CD4-positive, alpha-beta T cell (primary cell): ENCODE measurements at regions not wholly inside any gene's neighbourhood (a gene's known extent, or its start where the extent isn't known, plus 50 kb on each side); places are given as distances from the start of the nearest gene placed in this dataset.
"Not testable (repeated sequence)": the region's sequence is repeated elsewhere in the genome, so short reads cannot be mapped to it uniquely, and the experiment has no call there.

Source experiments
- ATAC-seq: fragments of 200-7000 bp; cut with Tn5 transposase; one replicate; pipeline ENCODE4 v1.10.0; 2022; ENCODE audit warnings: mild to moderate bottlenecking; ENCODE audit not compliant: poor library complexity
- CTCF ChIA-PET: fragments of 350-600 bp; sonication (Branson Sonifier 250); formaldehyde crosslinking; loops from one replicate; lab custom pipeline; 2021; ENCODE audit warnings: antibody characterized with exemption, inconsistent platforms; lab: Charles Lee
- POLR2A ChIA-PET: fragments of 350-600 bp; sonication (Branson Sonifier 250); formaldehyde crosslinking; loops from one replicate; lab custom pipeline; 2021; ENCODE audit warnings: antibody characterized with exemption, inconsistent platforms; lab: Charles Lee
- DNase-seq, 14 experiments: peaks; one replicate each; pipeline ENCODE4 v3.0.0-alpha.2; 2013 to 2020; ENCODE audit warnings: mixed read lengths in 2 of 14
- H3K27ac ChIP-seq, 2 donors: one replicate each; pipeline versions ENCODE4 v1.5.1 to v1.7.0; 2013; ENCODE audit warnings: low read length in 2 of 2, low read depth in 1 of 2, mild to moderate bottlenecking in 1 of 2
- H3K27me3 ChIP-seq, 2 experiments: 1 replicate in 1 of 2; 2 replicates in 1 of 2; pipeline versions ENCODE4 v1.6.1 to v1.7.0; 2013; ENCODE audit warnings: low read length in 2 of 2, control low read depth in 1 of 2, mild to moderate bottlenecking in 1 of 2, moderate library complexity in 1 of 2; ENCODE audit not compliant: insufficient read depth in 2 of 2, control insufficient read depth in 1 of 2
- H3K36me3 ChIP-seq: one replicate; pipeline ENCODE4 v1.6.1; 2013; ENCODE audit warnings: low read length, control low read depth; ENCODE audit not compliant: insufficient read depth
- H3K4me1 ChIP-seq: one replicate; pipeline ENCODE4 v1.6.1; 2013; ENCODE audit warnings: low read length, control low read depth; ENCODE audit not compliant: insufficient read depth
- H3K4me3 ChIP-seq: one replicate; pipeline ENCODE4 v1.5.1; 2013; ENCODE audit warnings: mild to moderate bottlenecking, low read length, moderate library complexity
- H3K9me3 ChIP-seq, 2 experiments: 1 replicate in 1 of 2; 2 replicates in 1 of 2; pipeline versions ENCODE4 v1.6.1 to v1.7.0; 2013; ENCODE audit warnings: low read length in 2 of 2, mild to moderate bottlenecking in 2 of 2, control low read depth in 1 of 2, moderate library complexity in 1 of 2; ENCODE audit not compliant: control insufficient read depth in 1 of 2, insufficient read depth in 1 of 2
- H3K27ac Mint-ChIP-seq: one replicate; pipeline ENCODE4 v1.8.0; 2020; ENCODE audit warnings: mixed read lengths
- H3K27me3 Mint-ChIP-seq: one replicate; pipeline ENCODE4 v1.8.0; 2021; ENCODE audit warnings: mixed read lengths
- H3K36me3 Mint-ChIP-seq: one replicate; pipeline ENCODE4 v1.8.0; 2021; ENCODE audit warnings: low read depth, mixed read lengths
- H3K4me1 Mint-ChIP-seq: one replicate; pipeline ENCODE4 v1.8.0; 2021; ENCODE audit warnings: low read depth, mixed read lengths
- H3K4me3 Mint-ChIP-seq: one replicate; pipeline ENCODE4 v1.8.0; 2020; ENCODE audit warnings: mild to moderate bottlenecking, mixed read lengths
- H3K9me3 Mint-ChIP-seq: one replicate; pipeline ENCODE4 v1.8.0; 2020; ENCODE audit warnings: mixed read lengths
- CTCF ChIP-seq: fragments of 200-600 bp; IDR thresholded peaks from one replicate; pipeline ENCODE4 v1.8.0; 2022; ENCODE audit warnings: antibody characterized with exemption, mild to moderate bottlenecking
- intact Hi-C, 2 experiments: fragments of 100-400 bp; cut with DNase I in 1 of 2; cut with micrococcal nuclease in 1 of 2; formaldehyde crosslinking; loops; one replicate each; pipeline versions ENCODE4 v1.15.1 to v1.9.0; 2023 to 2025; cut with DNase I, micrococcal nuclease

GRCh38 chr17:34081269-34081668 is 173.8 kb upstream of the CCL2 start:
- H3K27ac ChIP-seq, result no peak overlapping the region
- Mint-ChIP-seq H3K36me3 (no peaks in the 10 kb centered on the region), H3K27ac (no peak overlapping the region), H3K4me3 (no peak overlapping the region), H3K9me3 (no peaks in the 10 kb centered on the region), H3K4me1 (no peaks in the 10 kb centered on the region), H3K27me3 (peaks cover 27% of the 10 kb centered on the region)
- H3K27me3 ChIP-seq, result no peaks in the 10 kb centered on the region
- no peak for DNase-seq
- intact Hi-C loops, result no loop called here
- no peak for ATAC-seq
- H3K4me3 ChIP-seq, result no peak overlapping the region
- ChIA-PET POLR2A (no interaction called here), CTCF (no interaction called here)
- TF ChIP-seq CTCF, result no peak
- H3K36me3 ChIP-seq, result no peaks in the 10 kb centered on the region
- no peaks in the 10 kb centered on the region for H3K4me1 ChIP-seq
- H3K9me3 ChIP-seq, result no peaks in the 10 kb centered on the region

- H3K4me1 Mint-ChIP-seq, result no peaks in the 10 kb centered on the region
- DNase-seq (no peak), ATAC-seq (no peak)
- Histone ChIP-seq H3K4me1 (no peaks in the 10 kb centered on the region), H3K36me3 (no peaks in the 10 kb centered on the region), H3K4me3 (no peak overlapping the region), H3K27me3 (no peaks in the 10 kb centered on the region), H3K27ac (no peak overlapping the region), H3K9me3 (no peaks in the 10 kb centered on the region)
- no peak for TF ChIP-seq CTCF
- ChIA-PET CTCF (no interaction called here), POLR2A (no interaction called here)
- no peaks in the 10 kb centered on the region for H3K9me3 Mint-ChIP-seq
- H3K27ac Mint-ChIP-seq, result no peak overlapping the region
- H3K27me3 Mint-ChIP-seq, result peaks cover 26% of the 10 kb centered on the region
- no peaks in the 10 kb centered on the region for H3K36me3 Mint-ChIP-seq
- no peak overlapping the region for H3K4me3 Mint-ChIP-seq
- intact Hi-C loops, result no loop called here
Measured at GRCh38 chr17:34082404-34082803, 172.7 kb upstream of the CCL2 start.

GRCh38 chr17:34089042-34089441 is 166.0 kb upstream of the CCL2 start:
- POLR2A ChIA-PET, H3K4me1 Mint-ChIP-seq, intact Hi-C loops, DNase-seq, H3K27me3 ChIP-seq, H3K36me3 ChIP-seq, H3K4me3 Mint-ChIP-seq, H3K9me3 Mint-ChIP-seq, H3K4me3 ChIP-seq, H3K36me3 Mint-ChIP-seq, H3K9me3 ChIP-seq, H3K4me1 ChIP-seq, CTCF ChIA-PET, H3K27ac Mint-ChIP-seq, ATAC-seq, H3K27ac ChIP-seq: not testable (repeated sequence)
- peaks cover 40% of the 10 kb centered on the region for H3K27me3 Mint-ChIP-seq

- no peak overlapping the region for H3K4me3 ChIP-seq
- Mint-ChIP-seq H3K4me1 (no peaks in the 10 kb centered on the region), H3K36me3 (no peaks in the 10 kb centered on the region), H3K27ac (no peak overlapping the region), H3K4me3 (no peak overlapping the region), H3K9me3 (no peaks in the 10 kb centered on the region), H3K27me3 (peaks cover 43% of the 10 kb centered on the region)
- no peaks in the 10 kb centered on the region for H3K36me3 ChIP-seq
- no peaks in the 10 kb centered on the region for H3K9me3 ChIP-seq
- TF ChIP-seq CTCF, result no peak
- CTCF ChIA-PET, result no interaction called here
- ATAC-seq, result no peak
- H3K4me1 ChIP-seq, result no peaks in the 10 kb centered on the region
- POLR2A ChIA-PET, result no interaction called here
- DNase-seq, result no peak
- intact Hi-C loops, result no loop called here
- H3K27ac ChIP-seq, result no peak overlapping the region
- no peaks in the 10 kb centered on the region for H3K27me3 ChIP-seq
Measured at GRCh38 chr17:34090593-34090992, 164.5 kb upstream of the CCL2 start.
